HepG2 (cell line): ENCODE measurements at regions not wholly inside any gene's neighbourhood (a gene's known extent, or its start where the extent isn't known, plus 50 kb on each side); places are given as distances from the start of the nearest gene placed in this dataset.

Source experiments
- ATAC-seq: fragments of 200-7000 bp; cut with Tn5 transposase; 3 replicates; pipeline ENCODE4 v1.9.1; 2020; ENCODE audit warnings: mild to moderate bottlenecking, moderate library complexity
- BruUV-seq: library from RNA; stranded (reverse); fragments of 400-500 nt; replicated peaks from 2 replicates; lab custom pipeline; 2021; lab: Mats Ljungman, UMichigan
- CTCF ChIA-PET: fragments of 300-600 bp; formaldehyde crosslinking; extraction: SDS; loops from one replicate; lab custom pipeline; 2021; ENCODE audit warnings: low total read pairs, inconsistent platforms, low intra/inter-chr PET ratio; lab: Yijun Ruan, JAX
- POLR2A ChIA-PET: fragments of 350-600 bp; sonication (Branson Sonifier 250); formaldehyde crosslinking; loops from one replicate; lab custom pipeline; 2020; ENCODE audit warnings: antibody characterized with exemption, inconsistent platforms; lab: Yijun Ruan, JAX
- DNase-seq: peaks from one replicate; pipeline ENCODE4 v3.0.0-alpha.2; 2015; ENCODE audit warnings: low spot score
- FAIRE-seq: peaks from 3 replicates; lab custom pipeline; 2011; peaks lifted over from hg19 to GRCh38; lab: Jason Lieb, UNC
- H2AFZ ChIP-seq: one replicate; pipeline ENCODE4 v1.6.1; 2011; ENCODE audit warnings: low read length, inconsistent platforms
- H3K27ac ChIP-seq: fragments of 300-600 bp; 3 replicates; pipeline ENCODE4 v1.8.0; 2011; ENCODE audit warnings: mixed run types, mild to moderate bottlenecking, mixed read lengths, low read length, inconsistent platforms; ENCODE audit not compliant: insufficient read depth; ENCODE audit errors: extremely low read length
- H3K27me3 ChIP-seq, 2 experiments: fragments of 200-600 bp in 1 of 2; 2 replicates in 1 of 2; 3 replicates in 1 of 2; pipeline versions ENCODE4 v1.6.0 to v1.8.0; 2011; ENCODE audit warnings: low read length in 2 of 2, mild to moderate bottlenecking in 2 of 2, moderate library complexity in 2 of 2, inconsistent platforms in 1 of 2; ENCODE audit not compliant: insufficient read depth in 2 of 2, control insufficient read depth in 1 of 2
- H3K36me3 ChIP-seq, 2 experiments: fragments of 200-600 bp in 1 of 2; replicated peaks in 1 of 2; 2 replicates in 1 of 2; 3 replicates in 1 of 2; pipeline versions ENCODE4 v1.5.1 to v1.8.0; 2011; ENCODE audit warnings: low read length in 2 of 2, inconsistent platforms in 1 of 2; ENCODE audit not compliant: insufficient read depth in 2 of 2, control insufficient read depth in 1 of 2
- H3K4me1 ChIP-seq: 2 replicates; pipeline ENCODE4 v1.5.1; 2012; ENCODE audit warnings: low read length, inconsistent platforms; ENCODE audit not compliant: insufficient read depth
- H3K4me2 ChIP-seq: 2 replicates; pipeline ENCODE4 v1.6.0; 2011; ENCODE audit warnings: low read depth, low read length, inconsistent platforms
- H3K4me3 ChIP-seq, 3 experiments: fragments of 200-600 bp in 1 of 3; sonication (generic), shearing (Covaris generic) in 1 of 3; replicated peaks in 1 of 3; 2 replicates each; pipeline ENCODE4 v1.5.1; 2011 to 2016; ENCODE audit warnings: low read length in 3 of 3, inconsistent platforms in 2 of 3, low read depth in 2 of 3, mild to moderate bottlenecking in 2 of 3, control low read depth in 1 of 3, mixed read lengths in 1 of 3; ENCODE audit not compliant: insufficient read depth in 1 of 3
- H3K79me2 ChIP-seq: one replicate; pipeline ENCODE4 v1.6.1; 2011; ENCODE audit warnings: low read length, inconsistent platforms; ENCODE audit not compliant: insufficient read depth
- H3K9ac ChIP-seq: 2 replicates; pipeline ENCODE4 v1.6.0; 2011; ENCODE audit warnings: mild to moderate bottlenecking, low read depth, low read length, inconsistent platforms; ENCODE audit not compliant: insufficient read depth
- H3K9me3 ChIP-seq: 2 replicates; pipeline ENCODE4 v1.5.1; 2012; ENCODE audit warnings: mild to moderate bottlenecking, low read length
- H4K20me1 ChIP-seq: 2 replicates; pipeline ENCODE4 v1.6.0; 2011; ENCODE audit warnings: inconsistent platforms, mild to moderate bottlenecking, low read length, moderate library complexity; ENCODE audit not compliant: insufficient read depth
- ARHGAP35 ChIP-seq: sonication (generic); formaldehyde crosslinking; IDR thresholded peaks from 2 replicates; pipeline ENCODE4 v1.9.0; 2022; ENCODE audit warnings: mild to moderate bottlenecking, inconsistent platforms, moderate library complexity, missing genetic modification reagents, borderline replicate concordance
- ARNTL ChIP-seq: sonication (generic); formaldehyde crosslinking; IDR thresholded peaks from 2 replicates; pipeline ENCODE4 v1.4.0; 2020; ENCODE audit warnings: mild to moderate bottlenecking, missing genetic modification reagents
- ATAD3A ChIP-seq: sonication (generic); formaldehyde crosslinking; IDR thresholded peaks from 2 replicates; pipeline ENCODE4 v1.4.0; 2020; ENCODE audit warnings: missing genetic modification reagents
- FOXA1 ChIP-seq, 2 experiments: fragments of 450-650 bp in 1 of 2; sonication (generic) in 1 of 2; formaldehyde crosslinking in 1 of 2; IDR thresholded peaks; 2 replicates each; pipeline versions ENCODE4 v1.4.0 to v1.6.1; 2016 to 2020; ENCODE audit warnings: missing genetic modification reagents in 1 of 2
- GTF2F1 ChIP-seq: fragments of 150-350 bp; IDR thresholded peaks from 2 replicates; pipeline ENCODE4 v1.6.1; 2014; ENCODE audit warnings: low read length
- POLR2AphosphoS2 ChIP-seq: IDR thresholded peaks from 2 replicates; pipeline ENCODE4 v1.6.1; 2011; ENCODE audit warnings: low read depth, low read length, improper control_type of control experiment
- PRPF4 ChIP-seq: fragments of 200-400 bp; formaldehyde crosslinking; IDR thresholded peaks from 2 replicates; pipeline ENCODE4 v1.6.1; 2016; ENCODE audit warnings: low read length, low read depth; ENCODE audit not compliant: poor library complexity, severe bottlenecking
- SOX5 ChIP-seq: IDR thresholded peaks from 2 replicates; pipeline ENCODE4 v1.6.1; 2016; ENCODE audit warnings: borderline replicate concordance
- ZFP90 ChIP-seq: sonication (generic); formaldehyde crosslinking; IDR thresholded peaks from 2 replicates; pipeline ENCODE4 v1.8.0; 2022; ENCODE audit warnings: missing genetic modification reagents, mild to moderate bottlenecking, inconsistent platforms, borderline replicate concordance
- ZNF225 ChIP-seq: sonication (generic); formaldehyde crosslinking; IDR thresholded peaks from 2 replicates; pipeline ENCODE4 v1.4.0; 2020; ENCODE audit warnings: mild to moderate bottlenecking, missing genetic modification reagents
- ZNF546 ChIP-seq: sonication (generic); formaldehyde crosslinking; conservative IDR thresholded peaks from 2 replicates; pipeline ENCODE4 v1.8.1; 2023; ENCODE audit warnings: mild to moderate bottlenecking, missing genetic modification reagents
- ZNF614 ChIP-seq: IDR thresholded peaks from 2 replicates; pipeline ENCODE4 v1.6.1; 2018; ENCODE audit warnings: missing biosample characterization, missing genetic modification reagents, inconsistent platforms, borderline replicate concordance
- WGBS: methylation state at CpG from one replicate; pipeline ENCODE4 v1.1.6; 2017; ENCODE audit warnings: low lambda C conversion rate; 5-methylcytosine and 5-hydroxymethylcytosine counted together
- in situ Hi-C: cut with HindIII; loops from 2 replicates; pipeline ENCODE4 v1.10.0; 2017; ENCODE audit warnings: low pct_unique_long_range_greater_than_20kb; ENCODE audit not compliant: extremely low pct_ligation_motif_present
- intact Hi-C: fragments of 100-400 bp; cut with micrococcal nuclease; formaldehyde crosslinking; loops from one replicate; pipeline ENCODE4 v1.10.0; 2022; ENCODE audit not compliant: unreplicated experiment
- TF ChIP-seq, protein P1 (sequence below): sonication (generic); formaldehyde crosslinking; IDR thresholded peaks from 2 replicates; pipeline ENCODE4 v1.8.1; 2023; ENCODE audit warnings: mild to moderate bottlenecking, missing genetic modification reagents
- TF ChIP-seq, protein P2 (sequence below): IDR thresholded peaks from 2 replicates; pipeline ENCODE4 v1.6.1; 2012; ENCODE audit warnings: low read length, improper control_type of control experiment
- TF ChIP-seq, protein P3 (sequence below), 2 experiments: sonication (generic) in 1 of 2; formaldehyde crosslinking in 1 of 2; IDR thresholded peaks; 2 replicates each; pipeline versions ENCODE4 v1.4.0 to v1.6.1; 2016 to 2020; ENCODE audit warnings: borderline replicate concordance in 1 of 2, low read depth in 1 of 2, mild to moderate bottlenecking in 1 of 2, missing genetic modification reagents in 1 of 2
- TF ChIP-seq, protein P4 (sequence below): sonication (generic); formaldehyde crosslinking; IDR thresholded peaks from 2 replicates; pipeline ENCODE4 v1.4.0; 2020; ENCODE audit warnings: low read depth, mild to moderate bottlenecking, missing genetic modification reagents

DNA sequence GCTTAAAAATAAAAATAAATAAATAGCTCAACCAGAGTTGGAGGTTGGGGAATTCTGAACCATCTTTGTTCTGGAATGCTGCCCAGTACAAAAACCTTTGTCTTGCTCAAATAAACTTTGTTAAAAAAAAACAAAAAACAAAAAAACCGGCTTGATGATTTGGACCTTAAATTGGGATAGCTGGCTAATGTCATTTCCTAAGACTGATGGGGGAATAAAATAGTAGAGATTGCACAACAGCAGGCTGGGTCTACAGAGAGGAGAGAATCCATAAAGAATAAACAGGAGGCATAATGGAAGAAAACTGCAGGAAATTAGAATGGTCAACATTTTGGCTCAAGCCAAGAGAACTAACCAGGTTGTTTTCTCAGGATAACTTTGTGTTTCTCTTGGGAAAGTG is 370.9 kb downstream of the AEBP2 start:
- in situ Hi-C loops, result no loop called here
- intact Hi-C loops, result no loop called here
- DNase-seq (no peak), ATAC-seq (no peak), FAIRE-seq (no peak)
- no TSS peak for BruUV-seq
- Histone ChIP-seq H3K9ac (no peak overlapping the region), H3K27ac (no peak overlapping the region), H3K4me1 (no peaks in the 10 kb centered on the region), H3K9me3 (peaks cover 12% of the 10 kb centered on the region; the same call in 1 of the 2 replicates), H4K20me1 (no peaks in the 10 kb centered on the region), H3K36me3 (no peaks in the 10 kb centered on the region), H3K27me3 (no peaks in the 10 kb centered on the region), H3K79me2 (no peaks in the 10 kb centered on the region), H3K4me3 (no peak overlapping the region), H2AFZ (no peak overlapping the region), H3K4me2 (no peak overlapping the region)
- CTCF ChIA-PET, result no interaction called here
- WGBS, result 3% methylated on average over 1 of the region's 1 CpG
- POLR2A ChIA-PET, result no interaction called here
- TF ChIP-seq GTF2F1, result no peak
- no peak for TF ChIP-seq POLR2AphosphoS2
- TF ChIP-seq, protein P1, sequence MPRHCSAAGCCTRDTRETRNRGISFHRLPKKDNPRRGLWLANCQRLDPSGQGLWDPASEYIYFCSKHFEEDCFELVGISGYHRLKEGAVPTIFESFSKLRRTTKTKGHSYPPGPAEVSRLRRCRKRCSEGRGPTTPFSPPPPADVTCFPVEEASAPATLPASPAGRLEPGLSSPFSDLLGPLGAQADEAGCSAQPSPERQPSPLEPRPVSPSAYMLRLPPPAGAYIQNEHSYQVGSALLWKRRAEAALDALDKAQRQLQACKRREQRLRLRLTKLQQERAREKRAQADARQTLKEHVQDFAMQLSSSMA (CRISPR knock-in tag), result no peak
- TF ChIP-seq ZNF614 (CRISPR knock-in tag), result no peak
- TF ChIP-seq ARHGAP35 (CRISPR knock-in tag), result no peak
- no peak for TF ChIP-seq SOX5 (CRISPR knock-in tag)
- no peak for TF ChIP-seq PRPF4
- TF ChIP-seq ZFP90, result no peak
- TF ChIP-seq, protein P2, sequence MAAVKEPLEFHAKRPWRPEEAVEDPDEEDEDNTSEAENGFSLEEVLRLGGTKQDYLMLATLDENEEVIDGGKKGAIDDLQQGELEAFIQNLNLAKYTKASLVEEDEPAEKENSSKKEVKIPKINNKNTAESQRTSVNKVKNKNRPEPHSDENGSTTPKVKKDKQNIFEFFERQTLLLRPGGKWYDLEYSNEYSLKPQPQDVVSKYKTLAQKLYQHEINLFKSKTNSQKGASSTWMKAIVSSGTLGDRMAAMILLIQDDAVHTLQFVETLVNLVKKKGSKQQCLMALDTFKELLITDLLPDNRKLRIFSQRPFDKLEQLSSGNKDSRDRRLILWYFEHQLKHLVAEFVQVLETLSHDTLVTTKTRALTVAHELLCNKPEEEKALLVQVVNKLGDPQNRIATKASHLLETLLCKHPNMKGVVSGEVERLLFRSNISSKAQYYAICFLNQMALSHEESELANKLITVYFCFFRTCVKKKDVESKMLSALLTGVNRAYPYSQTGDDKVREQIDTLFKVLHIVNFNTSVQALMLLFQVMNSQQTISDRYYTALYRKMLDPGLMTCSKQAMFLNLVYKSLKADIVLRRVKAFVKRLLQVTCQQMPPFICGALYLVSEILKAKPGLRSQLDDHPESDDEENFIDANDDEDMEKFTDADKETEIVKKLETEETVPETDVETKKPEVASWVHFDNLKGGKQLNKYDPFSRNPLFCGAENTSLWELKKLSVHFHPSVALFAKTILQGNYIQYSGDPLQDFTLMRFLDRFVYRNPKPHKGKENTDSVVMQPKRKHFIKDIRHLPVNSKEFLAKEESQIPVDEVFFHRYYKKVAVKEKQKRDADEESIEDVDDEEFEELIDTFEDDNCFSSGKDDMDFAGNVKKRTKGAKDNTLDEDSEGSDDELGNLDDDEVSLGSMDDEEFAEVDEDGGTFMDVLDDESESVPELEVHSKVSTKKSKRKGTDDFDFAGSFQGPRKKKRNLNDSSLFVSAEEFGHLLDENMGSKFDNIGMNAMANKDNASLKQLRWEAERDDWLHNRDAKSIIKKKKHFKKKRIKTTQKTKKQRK, result no peak
- no peak for TF ChIP-seq ZNF546 (CRISPR knock-in tag)
- TF ChIP-seq, protein P3, sequence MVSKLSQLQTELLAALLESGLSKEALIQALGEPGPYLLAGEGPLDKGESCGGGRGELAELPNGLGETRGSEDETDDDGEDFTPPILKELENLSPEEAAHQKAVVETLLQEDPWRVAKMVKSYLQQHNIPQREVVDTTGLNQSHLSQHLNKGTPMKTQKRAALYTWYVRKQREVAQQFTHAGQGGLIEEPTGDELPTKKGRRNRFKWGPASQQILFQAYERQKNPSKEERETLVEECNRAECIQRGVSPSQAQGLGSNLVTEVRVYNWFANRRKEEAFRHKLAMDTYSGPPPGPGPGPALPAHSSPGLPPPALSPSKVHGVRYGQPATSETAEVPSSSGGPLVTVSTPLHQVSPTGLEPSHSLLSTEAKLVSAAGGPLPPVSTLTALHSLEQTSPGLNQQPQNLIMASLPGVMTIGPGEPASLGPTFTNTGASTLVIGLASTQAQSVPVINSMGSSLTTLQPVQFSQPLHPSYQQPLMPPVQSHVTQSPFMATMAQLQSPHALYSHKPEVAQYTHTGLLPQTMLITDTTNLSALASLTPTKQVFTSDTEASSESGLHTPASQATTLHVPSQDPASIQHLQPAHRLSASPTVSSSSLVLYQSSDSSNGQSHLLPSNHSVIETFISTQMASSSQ (IDR thresholded peaks at IDR 0.05; ENCODE audit: low read depth), result no peak
- TF ChIP-seq, protein P3 (CRISPR knock-in tag; IDR thresholded peaks at IDR 0.05; ENCODE audit: borderline replicate concordance), result no peak
- TF ChIP-seq, protein P4, sequence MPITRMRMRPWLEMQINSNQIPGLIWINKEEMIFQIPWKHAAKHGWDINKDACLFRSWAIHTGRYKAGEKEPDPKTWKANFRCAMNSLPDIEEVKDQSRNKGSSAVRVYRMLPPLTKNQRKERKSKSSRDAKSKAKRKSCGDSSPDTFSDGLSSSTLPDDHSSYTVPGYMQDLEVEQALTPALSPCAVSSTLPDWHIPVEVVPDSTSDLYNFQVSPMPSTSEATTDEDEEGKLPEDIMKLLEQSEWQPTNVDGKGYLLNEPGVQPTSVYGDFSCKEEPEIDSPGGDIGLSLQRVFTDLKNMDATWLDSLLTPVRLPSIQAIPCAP, result no peak
- no peak for TF ChIP-seq FOXA1 (IDR thresholded peaks at IDR 0.05)
- no peak for TF ChIP-seq FOXA1 (CRISPR knock-in tag; IDR thresholded peaks at IDR 0.05)
- TF ChIP-seq ZNF225, result no peak
- no peak for TF ChIP-seq ARNTL (CRISPR knock-in tag)
- TF ChIP-seq ATAD3A (CRISPR knock-in tag), result no peak
